B cell (primary cell): ENCODE measurements at regions not wholly inside any gene's neighbourhood (a gene's known extent, or its start where the extent isn't known, plus 50 kb on each side); places are given as distances from the start of the nearest gene placed in this dataset.

Experiments used
- ATAC-seq: fragments of 200-7000 bp; cut with Tn5 transposase; one replicate; pipeline ENCODE4 v1.10.0; 2021; ENCODE audit warnings: low read depth, mild to moderate bottlenecking, moderate number of reproducible peaks, moderate library complexity
- CTCF ChIA-PET: fragments of 350-600 bp; sonication (Branson Sonifier 250); formaldehyde crosslinking; loops from one replicate; lab custom pipeline; 2021; ENCODE audit warnings: antibody characterized with exemption, inconsistent platforms; lab: Charles Lee
- POLR2A ChIA-PET: fragments of 350-600 bp; sonication (Branson Sonifier 250); formaldehyde crosslinking; loops from one replicate; lab custom pipeline; 2021; ENCODE audit warnings: antibody characterized with exemption; lab: Charles Lee
- DNase-seq: peaks from one replicate; pipeline ENCODE4 v3.0.0; 2013
- H2AFZ ChIP-seq: 2 replicates; pipeline ENCODE4 v1.6.1; 2012; ENCODE audit warnings: mild to moderate bottlenecking, low read depth, low read length; ENCODE audit not compliant: insufficient read depth, poor library complexity, severe bottlenecking
- H3K27ac ChIP-seq, 2 donors: 1 replicate in 1 of 2; 2 replicates in 1 of 2; pipeline ENCODE4 v1.5.1; 2012 to 2013; ENCODE audit warnings: low read length in 2 of 2, mild to moderate bottlenecking in 2 of 2, moderate library complexity in 1 of 2
- H3K27me3 ChIP-seq, 4 experiments: fragments of 200-600 bp in 1 of 4; sonication (generic) in 1 of 4; replicated peaks in 1 of 4; 1 replicate in 2 of 4; 2 replicates in 2 of 4; pipeline versions ENCODE4 v1.6.1 to v1.7.0; 2013 to 2016; ENCODE audit warnings: low read length in 3 of 4, mild to moderate bottlenecking in 2 of 4, mixed read lengths in 1 of 4, moderate library complexity in 1 of 4; ENCODE audit not compliant: insufficient read depth in 4 of 4, control insufficient read depth in 3 of 4; ENCODE audit errors: control extremely low read depth in 1 of 4
- H3K36me3 ChIP-seq, 2 experiments: replicated peaks in 1 of 2; 1 replicate in 1 of 2; 2 replicates in 1 of 2; pipeline versions ENCODE4 v1.6.1 to v1.7.1; 2013; ENCODE audit warnings: low read length in 1 of 2; ENCODE audit not compliant: insufficient read depth in 2 of 2, control insufficient read depth in 1 of 2; ENCODE audit errors: control extremely low read depth in 1 of 2, extremely low read depth in 1 of 2
- H3K4me1 ChIP-seq, 2 donors: fragments of 200-600 bp in 1 of 2; sonication (generic) in 1 of 2; 1 replicate in 1 of 2; 2 replicates in 1 of 2; pipeline versions ENCODE4 v1.5.1 to v1.6.1; 2013 to 2017; ENCODE audit warnings: low read length in 2 of 2; ENCODE audit not compliant: control insufficient read depth in 2 of 2, insufficient read depth in 2 of 2
- H3K4me2 ChIP-seq: replicated peaks from 2 replicates; pipeline ENCODE3; 2012; ENCODE audit warnings: mild to moderate bottlenecking, low read depth, low read length; ENCODE audit not compliant: poor library complexity, severe bottlenecking
- H3K4me3 ChIP-seq, 5 experiments: fragments of 200-600 bp in 1 of 5; sonication (generic) in 1 of 5; 1 replicate in 3 of 5; 2 replicates in 2 of 5; pipeline versions ENCODE4 v1.5.1 to v1.7.0; 2011 to 2016; ENCODE audit warnings: low read length in 4 of 5, mild to moderate bottlenecking in 4 of 5, low read depth in 2 of 5, control low read depth in 1 of 5, moderate library complexity in 1 of 5; ENCODE audit not compliant: insufficient read depth in 1 of 5; ENCODE audit errors: control extremely low read depth in 1 of 5, extremely low read depth in 1 of 5
- H3K79me2 ChIP-seq: fragments of 200-600 bp; sonication (generic); one replicate; pipeline ENCODE4 v1.6.0; 2016; ENCODE audit warnings: low read length; ENCODE audit not compliant: control insufficient read depth, insufficient read depth
- H3K9ac ChIP-seq: fragments of 200-600 bp; sonication (generic); 2 replicates; pipeline ENCODE4 v1.6.1; 2017; ENCODE audit warnings: mild to moderate bottlenecking, low read length, moderate library complexity
- H3K9me3 ChIP-seq, 3 donors: one replicate each; pipeline versions ENCODE4 v1.6.1 to v1.7.1; 2013; ENCODE audit warnings: low read length in 2 of 3; ENCODE audit not compliant: control insufficient read depth in 2 of 3, insufficient read depth in 1 of 3; ENCODE audit errors: control extremely low read depth in 1 of 3
- H4K20me1 ChIP-seq: 2 replicates; pipeline ENCODE4 v1.6.0; 2012; ENCODE audit warnings: mild to moderate bottlenecking, low read length; ENCODE audit not compliant: insufficient read depth, control insufficient read depth, poor library complexity, severe bottlenecking
- H3K27ac Mint-ChIP-seq: one replicate; pipeline ENCODE4 v1.8.0; 2021; ENCODE audit warnings: mixed read lengths
- H3K27me3 Mint-ChIP-seq: one replicate; pipeline ENCODE4 v1.8.0; 2021; ENCODE audit warnings: mixed read lengths
- H3K4me1 Mint-ChIP-seq: one replicate; pipeline ENCODE4 v1.8.0; 2021; ENCODE audit warnings: mixed read lengths
- H3K4me3 Mint-ChIP-seq: one replicate; pipeline ENCODE4 v1.8.0; 2021; ENCODE audit warnings: mixed read lengths
- H3K9me3 Mint-ChIP-seq: one replicate; pipeline ENCODE4 v1.8.0; 2022; ENCODE audit warnings: mixed read lengths; ENCODE audit not compliant: insufficient read depth
- EZH2 ChIP-seq: IDR thresholded peaks from 2 replicates; pipeline ENCODE4 v1.6.1; 2012; ENCODE audit warnings: borderline replicate concordance, low read depth, mild to moderate bottlenecking, moderate library complexity, low read length; ENCODE audit not compliant: insufficient read depth, poor library complexity, severe bottlenecking
- WGBS: methylation state at CpG from one replicate; pipeline ENCODE4 v1.1.5; 2013; ENCODE audit warnings: missing lambda C conversion rate; ENCODE audit not compliant: insufficient coverage; 5-methylcytosine and 5-hydroxymethylcytosine counted together
- intact Hi-C: fragments of 100-400 bp; cut with micrococcal nuclease; formaldehyde crosslinking; loops from one replicate; pipeline ENCODE4 v1.10.0; 2022
- TF ChIP-seq, protein P1 (sequence below): fragments of 200-600 bp; IDR thresholded peaks from one replicate; pipeline ENCODE4 v1.8.0; 2022; ENCODE audit warnings: antibody characterized with exemption, mild to moderate bottlenecking

DNA sequence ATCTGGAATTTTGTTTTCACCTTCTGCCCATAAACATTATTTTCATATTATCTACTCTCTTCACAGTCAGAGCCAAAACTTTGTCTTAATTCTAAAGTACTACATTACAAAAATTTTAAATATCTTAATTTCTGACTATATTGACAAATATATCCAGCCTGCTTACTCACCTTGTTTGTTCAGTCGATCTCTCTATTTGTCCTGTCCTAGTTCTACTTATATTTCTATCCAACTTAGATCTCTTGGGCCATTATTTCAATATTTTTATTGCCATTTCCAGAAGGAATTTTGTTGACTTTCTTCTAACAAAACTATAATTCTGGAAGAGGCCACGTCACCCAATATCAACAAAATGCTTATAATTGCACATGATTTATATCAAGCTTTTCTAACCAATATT is 652.8 kb upstream of the CTNND2 start:
- TF ChIP-seq, protein P1, sequence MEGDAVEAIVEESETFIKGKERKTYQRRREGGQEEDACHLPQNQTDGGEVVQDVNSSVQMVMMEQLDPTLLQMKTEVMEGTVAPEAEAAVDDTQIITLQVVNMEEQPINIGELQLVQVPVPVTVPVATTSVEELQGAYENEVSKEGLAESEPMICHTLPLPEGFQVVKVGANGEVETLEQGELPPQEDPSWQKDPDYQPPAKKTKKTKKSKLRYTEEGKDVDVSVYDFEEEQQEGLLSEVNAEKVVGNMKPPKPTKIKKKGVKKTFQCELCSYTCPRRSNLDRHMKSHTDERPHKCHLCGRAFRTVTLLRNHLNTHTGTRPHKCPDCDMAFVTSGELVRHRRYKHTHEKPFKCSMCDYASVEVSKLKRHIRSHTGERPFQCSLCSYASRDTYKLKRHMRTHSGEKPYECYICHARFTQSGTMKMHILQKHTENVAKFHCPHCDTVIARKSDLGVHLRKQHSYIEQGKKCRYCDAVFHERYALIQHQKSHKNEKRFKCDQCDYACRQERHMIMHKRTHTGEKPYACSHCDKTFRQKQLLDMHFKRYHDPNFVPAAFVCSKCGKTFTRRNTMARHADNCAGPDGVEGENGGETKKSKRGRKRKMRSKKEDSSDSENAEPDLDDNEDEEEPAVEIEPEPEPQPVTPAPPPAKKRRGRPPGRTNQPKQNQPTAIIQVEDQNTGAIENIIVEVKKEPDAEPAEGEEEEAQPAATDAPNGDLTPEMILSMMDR: no peak
- no peak for TF ChIP-seq EZH2
- no peak overlapping the region for H3K4me3 Mint-ChIP-seq
- peaks cover 0 to 4% (median 0%) of the 10 kb centered on the region in 3 donors for H3K9me3 ChIP-seq
- no peak overlapping the region for H3K27ac ChIP-seq
- H4K20me1 ChIP-seq: no peaks in the 10 kb centered on the region
- no peaks in the 10 kb centered on the region for H3K4me1 ChIP-seq
- H2AFZ ChIP-seq: no peak overlapping the region
- no peaks in the 10 kb centered on the region for H3K9me3 Mint-ChIP-seq
- DNase-seq (no peak), ATAC-seq (no peak)
- CTCF ChIA-PET: no interaction called here
- 86% methylated on average over 1 of the region's 2 CpGs for WGBS
- no peaks in the 10 kb centered on the region for H3K27me3 ChIP-seq
- H3K9ac ChIP-seq: no peak overlapping the region
- H3K79me2 ChIP-seq: no peaks in the 10 kb centered on the region
- POLR2A ChIA-PET: no interaction called here
- no peak overlapping the region for H3K4me3 ChIP-seq
- intact Hi-C loops: no loop called here
- no peaks in the 10 kb centered on the region for H3K4me1 Mint-ChIP-seq
- H3K27me3 Mint-ChIP-seq: no peaks in the 10 kb centered on the region
- H3K27ac Mint-ChIP-seq: no peak overlapping the region
- H3K4me2 ChIP-seq: no peak overlapping the region
- H3K36me3 ChIP-seq: no peaks in the 10 kb centered on the region

DNA sequence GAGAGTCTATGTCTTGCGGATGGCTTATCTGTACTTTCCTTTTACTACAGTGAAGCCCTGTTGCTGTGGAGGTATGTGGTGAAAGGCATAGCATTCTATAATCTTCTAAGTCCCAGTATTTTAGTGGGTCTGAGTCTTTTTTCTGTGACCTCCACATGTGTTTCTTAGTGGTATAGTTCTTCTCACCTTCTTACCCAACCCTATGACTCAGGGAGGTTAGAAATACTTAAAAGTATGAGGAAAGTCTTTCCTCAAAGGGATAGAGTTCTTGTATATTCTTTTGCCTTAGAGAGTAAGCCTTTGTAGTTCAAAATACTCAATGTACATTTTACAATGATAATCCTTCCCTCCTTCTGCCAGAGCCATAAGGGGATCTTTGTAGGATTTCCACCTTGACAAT is 621.9 kb upstream of the CTNND2 start:
- Histone ChIP-seq H4K20me1 (no peaks in the 10 kb centered on the region), H3K36me3 (no peaks in the 10 kb centered on the region), H3K9me3 (no peaks in the 10 kb centered on the region), H3K9ac (no peak overlapping the region), H3K27ac (no peak overlapping the region), H3K27me3 (no peaks in the 10 kb centered on the region), H3K79me2 (no peaks in the 10 kb centered on the region), H3K4me1 (no peaks in the 10 kb centered on the region), H3K4me2 (no peak overlapping the region), H3K4me3 (no peak overlapping the region), H2AFZ (no peak overlapping the region)
- no peak for ATAC-seq
- Mint-ChIP-seq H3K9me3 (no peaks in the 10 kb centered on the region), H3K27ac (no peak overlapping the region), H3K4me1 (no peaks in the 10 kb centered on the region), H3K27me3 (no peaks in the 10 kb centered on the region), H3K4me3 (no peak overlapping the region)
- ChIA-PET CTCF (no interaction called here), POLR2A (no interaction called here)
- no peak for TF ChIP-seq EZH2
- TF ChIP-seq, protein P1: no peak
- intact Hi-C loops: no loop called here
- no CpG with 5 or more reads among the region's 1 CpG for WGBS
- DNase-seq: no peak
